H9 (cell line): ENCODE measurements at regions not wholly inside any gene's neighbourhood (a gene's known extent, or its start where the extent isn't known, plus 50 kb on each side); places are given as distances from the start of the nearest gene placed in this dataset.

Experiments used
- DNase-seq: peaks from one replicate; pipeline ENCODE4 v3.0.0-alpha.2; 2017
- H2AFZ ChIP-seq: one replicate; pipeline ENCODE4 v1.6.1; 2013; ENCODE audit warnings: mild to moderate bottlenecking, low read length, control low read depth, moderate library complexity
- H2AK5ac ChIP-seq: 2 replicates; pipeline ENCODE4 v1.6.1; 2013; ENCODE audit warnings: low read length, control low read depth, mixed read lengths; ENCODE audit not compliant: insufficient read length
- H2BK120ac ChIP-seq: one replicate; pipeline ENCODE4 v1.6.1; 2013; ENCODE audit warnings: low read depth, mild to moderate bottlenecking, low read length, control low read depth, inconsistent platforms; ENCODE audit not compliant: poor library complexity, severe bottlenecking
- H2BK12ac ChIP-seq: 2 replicates; pipeline ENCODE4 v1.6.1; 2013; ENCODE audit warnings: low read length, control low read depth, mixed read lengths, low read depth; ENCODE audit not compliant: insufficient read length
- H2BK15ac ChIP-seq: 2 replicates; pipeline ENCODE4 v1.6.1; 2013; ENCODE audit warnings: low read depth, low read length, control low read depth
- H2BK20ac ChIP-seq: one replicate; pipeline ENCODE4 v1.6.1; 2013; ENCODE audit warnings: low read depth, mild to moderate bottlenecking, low read length, control low read depth, inconsistent platforms; ENCODE audit not compliant: poor library complexity, severe bottlenecking
- H2BK5ac ChIP-seq: 2 replicates; pipeline ENCODE4 v1.6.1; 2013; ENCODE audit warnings: low read length, control low read depth, mixed read lengths; ENCODE audit not compliant: insufficient read length
- H3K14ac ChIP-seq: 2 replicates; pipeline ENCODE4 v1.6.1; 2013; ENCODE audit warnings: low read length, control low read depth; ENCODE audit not compliant: insufficient read depth
- H3K18ac ChIP-seq: 2 replicates; pipeline ENCODE4 v1.6.1; 2013; ENCODE audit warnings: low read depth, mild to moderate bottlenecking, mixed read lengths, low read length, control low read depth; ENCODE audit not compliant: insufficient read length
- H3K23ac ChIP-seq: 2 replicates; pipeline ENCODE4 v1.6.1; 2013; ENCODE audit warnings: low read length, control low read depth, mixed read lengths, low read depth; ENCODE audit not compliant: insufficient read length
- H3K23me2 ChIP-seq: 2 replicates; pipeline ENCODE4 v1.6.1; 2013; ENCODE audit warnings: low read depth, mild to moderate bottlenecking, mixed read lengths, low read length, control low read depth; ENCODE audit not compliant: insufficient read length, poor library complexity, severe bottlenecking
- H3K27ac ChIP-seq: 2 replicates; pipeline ENCODE4 v1.5.1; 2013; ENCODE audit warnings: low read length, control low read depth, mixed read lengths, low read depth; ENCODE audit not compliant: insufficient read length
- H3K27me3 ChIP-seq: 2 replicates; pipeline ENCODE4 v1.6.1; 2013; ENCODE audit warnings: low read length, control low read depth, inconsistent platforms; ENCODE audit not compliant: insufficient read depth
- H3K4ac ChIP-seq: 2 replicates; pipeline ENCODE4 v1.6.1; 2013; ENCODE audit warnings: low read depth, mild to moderate bottlenecking, control low read depth, inconsistent platforms, low read length, moderate library complexity
- H3K4me1 ChIP-seq: 2 replicates; pipeline ENCODE4 v1.6.1; 2013; ENCODE audit warnings: low read length, control low read depth, inconsistent platforms; ENCODE audit not compliant: insufficient read depth
- H3K4me2 ChIP-seq: 2 replicates; pipeline ENCODE4 v1.6.1; 2013; ENCODE audit warnings: low read length, control low read depth, mixed read lengths; ENCODE audit not compliant: insufficient read length, insufficient read depth
- H3K56ac ChIP-seq: 2 replicates; pipeline ENCODE4 v1.6.1; 2013; ENCODE audit warnings: low read depth, mild to moderate bottlenecking, mixed read lengths, low read length, control low read depth; ENCODE audit not compliant: insufficient read length
- H3K79me1 ChIP-seq: 2 replicates; pipeline ENCODE4 v1.6.1; 2013; ENCODE audit warnings: low read depth, mild to moderate bottlenecking, moderate library complexity, low read length, control low read depth, inconsistent platforms; ENCODE audit not compliant: insufficient read depth, poor library complexity, severe bottlenecking
- H3K79me2 ChIP-seq: 2 replicates; pipeline ENCODE4 v1.6.1; 2013; ENCODE audit warnings: low read length, control low read depth, inconsistent platforms; ENCODE audit not compliant: insufficient read depth
- H3K9ac ChIP-seq: 2 replicates; pipeline ENCODE4 v1.6.1; 2013; ENCODE audit warnings: low read length, control low read depth, mixed read lengths; ENCODE audit not compliant: insufficient read length; ENCODE audit errors: extremely low read depth
- H3K9me3 ChIP-seq: one replicate; pipeline ENCODE4 v1.6.1; 2013; ENCODE audit warnings: low read depth, low read length, inconsistent platforms; ENCODE audit not compliant: control insufficient read depth
- H3T11ph ChIP-seq: one replicate; pipeline ENCODE4 v1.6.1; 2013; ENCODE audit warnings: mild to moderate bottlenecking, low read length, control low read depth, inconsistent platforms
- H4K20me1 ChIP-seq: one replicate; pipeline ENCODE4 v1.6.1; 2013; ENCODE audit not compliant: control insufficient read depth, insufficient read length, insufficient read depth
- H4K5ac ChIP-seq: 2 replicates; pipeline ENCODE4 v1.6.1; 2013; ENCODE audit warnings: low read depth, mild to moderate bottlenecking, mixed read lengths, low read length, control low read depth; ENCODE audit not compliant: insufficient read length
- H4K8ac ChIP-seq: replicated peaks from 2 replicates; pipeline ENCODE4 v1.6.1; 2013; ENCODE audit warnings: low read length, control low read depth, mixed read lengths, low read depth; ENCODE audit not compliant: insufficient read length
- H4K91ac ChIP-seq: 2 replicates; pipeline ENCODE4 v1.6.1; 2013; ENCODE audit warnings: low read depth, mild to moderate bottlenecking, moderate library complexity, mixed read lengths, low read length, control low read depth; ENCODE audit not compliant: insufficient read length
- H3K27ac Mint-ChIP-seq, 3 experiments: 2 replicates in 2 of 3; 3 replicates in 1 of 3; pipeline ENCODE4 v1.8.0; 2020 to 2021; ENCODE audit warnings: mixed read lengths in 3 of 3, mild to moderate bottlenecking in 1 of 3, moderate library complexity in 1 of 3
- H3K27me3 Mint-ChIP-seq: 2 replicates; pipeline ENCODE4 v1.8.0; 2021; ENCODE audit warnings: low read depth, mild to moderate bottlenecking, moderate library complexity, mixed read lengths
- H3K36me3 Mint-ChIP-seq, 3 experiments: 2 replicates in 2 of 3; 3 replicates in 1 of 3; pipeline ENCODE4 v1.8.0; 2020 to 2021; ENCODE audit warnings: low read depth in 3 of 3, mixed read lengths in 3 of 3; ENCODE audit not compliant: insufficient read depth in 1 of 3
- H3K4me1 Mint-ChIP-seq, 2 experiments: 2 replicates each; pipeline ENCODE4 v1.8.0; 2020; ENCODE audit warnings: mixed read lengths in 2 of 2
- H3K4me3 Mint-ChIP-seq, 2 experiments: 2 replicates in 1 of 2; 3 replicates in 1 of 2; pipeline ENCODE4 v1.8.0; 2020 to 2021; ENCODE audit warnings: mild to moderate bottlenecking in 2 of 2, mixed read lengths in 2 of 2, moderate library complexity in 1 of 2
- H3K9me3 Mint-ChIP-seq, 2 experiments: 2 replicates in 1 of 2; 3 replicates in 1 of 2; pipeline ENCODE4 v1.8.0; 2020; ENCODE audit warnings: mild to moderate bottlenecking in 2 of 2, mixed read lengths in 2 of 2, moderate library complexity in 1 of 2
- CTCF ChIP-seq: fragments of 200-600 bp; sonication (generic); conservative IDR thresholded peaks from 3 replicates; pipeline ENCODE4 v1.8.0; 2021; ENCODE audit warnings: antibody characterized with exemption, mild to moderate bottlenecking

- no peak overlapping the region for H3K18ac ChIP-seq
- H2BK120ac ChIP-seq, result no peak overlapping the region
- no peak overlapping the region for H3K4ac ChIP-seq
- no peaks in the 10 kb centered on the region for H3K79me1 ChIP-seq
- no peak overlapping the region for H2BK5ac ChIP-seq
- Mint-ChIP-seq H3K27ac (no peak overlapping the region), H3K27me3 (no peaks in the 10 kb centered on the region), H3K4me3 (no peak overlapping the region), H3K36me3 (peaks cover 5 to 12% (median 5%) of the 10 kb centered on the region in 3 experiments; a peak in 5 of 7 replicates), H3K9me3 (peaks cover 10% of the 10 kb centered on the region in 2 experiments), H3K4me1 (no peaks in the 10 kb centered on the region)
- H3K27me3 ChIP-seq, result no peaks in the 10 kb centered on the region
- H3K27ac ChIP-seq, result no peak overlapping the region
- no peaks in the 10 kb centered on the region for H3K79me2 ChIP-seq
- H4K5ac ChIP-seq, result no peak overlapping the region
- H2BK15ac ChIP-seq, result no peak overlapping the region
- H3K14ac ChIP-seq, result no peak overlapping the region
- no peak overlapping the region for H3K9ac ChIP-seq
- no peaks in the 10 kb centered on the region for H3K4me1 ChIP-seq
- H3K23ac ChIP-seq, result no peak overlapping the region
- no peak overlapping the region for H3T11ph ChIP-seq
- H2BK12ac ChIP-seq, result no peak overlapping the region
- H4K20me1 ChIP-seq, result no peaks in the 10 kb centered on the region
- H2AFZ ChIP-seq, result no peak overlapping the region
- H3K23me2 ChIP-seq, result no peaks in the 10 kb centered on the region
- H3K4me2 ChIP-seq, result no peak overlapping the region
- H2AK5ac ChIP-seq, result no peak overlapping the region
- no peaks in the 10 kb centered on the region for H3K9me3 ChIP-seq
- TF ChIP-seq CTCF, result no peak
- H4K91ac ChIP-seq, result no peak overlapping the region
- DNase-seq, result no peak
- H2BK20ac ChIP-seq, result no peak overlapping the region
- no peak overlapping the region for H4K8ac ChIP-seq
- no peak overlapping the region for H3K56ac ChIP-seq
Measured at GRCh38 chr12:24143928-24144327, 194.5 kb upstream of the SOX5 start.
